Right ventricle myocardium superior (tissue), 1 donor: ENCODE measurements at regions not wholly inside any gene's neighbourhood (a gene's known extent, or its start where the extent isn't known, plus 50 kb on each side); places are given as distances from the start of the nearest gene placed in this dataset.
A peak's percentile ranks its signal among the peaks of the same experiment; 100 is the strongest.

Experiments
- ATAC-seq: fragments of 200-7000 bp; cut with Tn5 transposase; one replicate; pipeline ENCODE4 v1.9.1; 2020; ENCODE audit warnings: mild to moderate bottlenecking; ENCODE audit not compliant: poor library complexity
- DNase-seq: peaks from one replicate; pipeline ENCODE4 v3.0.0-alpha.2; 2020
- intact Hi-C: fragments of 100-400 bp; cut with DNase I; formaldehyde crosslinking; loops from one replicate; pipeline ENCODE4 v1.11.2; 2022
- donor health status: DM: no; HTN: yes; CAD: no; lungs with severe emphysema.

- ATAC-seq: no peak
- intact Hi-C loops: no loop called here
- no peak for DNase-seq
Observed at GRCh38 chr1:228927421-228927820, 192.1 kb downstream of the RHOU start.

- no peak for DNase-seq
Observed at GRCh38 chr1:228927946-228928898, 192.9 kb downstream of the RHOU start.

DNA sequence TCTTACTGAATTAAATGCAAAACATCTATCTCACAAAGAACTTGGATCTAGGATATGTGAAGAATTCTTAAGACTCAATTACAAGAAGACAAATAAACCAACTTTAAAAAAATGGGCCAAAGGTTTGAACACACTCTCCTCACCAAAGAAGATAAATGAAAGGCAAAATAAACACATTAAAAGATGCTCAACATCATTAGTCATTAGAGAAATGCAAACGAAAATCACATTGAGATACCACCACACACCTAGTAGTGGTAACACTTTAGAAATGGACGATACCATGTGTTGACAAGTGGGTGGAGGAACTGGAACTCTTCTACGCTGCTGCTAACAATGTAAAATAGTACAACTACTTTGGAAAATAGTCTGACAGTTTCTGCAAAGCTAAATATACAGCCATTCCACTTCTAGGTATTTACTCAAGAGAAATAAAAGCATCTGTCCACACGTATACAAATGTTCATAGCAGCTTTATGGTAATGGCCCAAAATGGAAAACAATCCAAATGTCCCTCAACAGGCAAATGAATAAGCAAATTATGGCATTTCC is 194.3 kb downstream of the RHOU start:
- intact Hi-C loops: no loop called here
- ATAC-seq (no peak), DNase-seq (no peak)

More at GRCh38 chr1:228927946-228928898, 192.9 kb downstream of the RHOU start:
- intact Hi-C loops: no loop called here
- ATAC-seq: no peak

- DNase-seq: no peak
- peak; percentile 54 for ATAC-seq
- intact Hi-C loops: no loop called here
Observed at GRCh38 chr1:228930479-228930957, 195.2 kb downstream of the RHOU start.

DNA sequence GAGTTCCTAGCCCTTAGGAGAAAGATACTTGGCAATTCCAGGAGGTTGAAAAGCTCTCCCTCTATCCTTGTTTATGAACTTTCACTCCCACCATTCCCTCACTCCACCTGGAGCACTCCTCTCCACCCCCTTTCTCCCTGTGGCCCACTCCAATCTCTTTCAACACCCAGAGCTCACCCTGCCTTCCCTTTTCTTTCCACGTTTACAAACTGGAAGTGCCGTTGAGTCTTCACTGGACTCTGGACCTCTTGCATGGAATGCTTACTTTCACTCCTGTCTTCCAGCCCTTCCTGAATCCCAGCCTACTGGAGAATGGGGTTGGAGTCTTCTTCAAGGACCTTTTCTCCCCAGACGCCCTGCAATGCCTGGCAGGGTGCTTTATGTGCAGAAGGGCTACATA is 198.5 kb downstream of the RHOU start:
- intact Hi-C loops: no loop called here
- DNase-seq (no peak), ATAC-seq (no peak)

- intact Hi-C loops: no loop called here
- no peak for ATAC-seq
- no peak for DNase-seq
Observed at GRCh38 chr1:228935198-228935663, 200.0 kb downstream of the RHOU start.

GRCh38 chr1:228935855-228936727 is 200.8 kb downstream of the RHOU start:
- ATAC-seq (no peak), DNase-seq (no peak)
- intact Hi-C loops: no loop called here

- DNase-seq (no peak), ATAC-seq (no peak)
- intact Hi-C loops: no loop called here
Observed at GRCh38 chr1:228936881-228937280, 201.6 kb downstream of the RHOU start.

DNA sequence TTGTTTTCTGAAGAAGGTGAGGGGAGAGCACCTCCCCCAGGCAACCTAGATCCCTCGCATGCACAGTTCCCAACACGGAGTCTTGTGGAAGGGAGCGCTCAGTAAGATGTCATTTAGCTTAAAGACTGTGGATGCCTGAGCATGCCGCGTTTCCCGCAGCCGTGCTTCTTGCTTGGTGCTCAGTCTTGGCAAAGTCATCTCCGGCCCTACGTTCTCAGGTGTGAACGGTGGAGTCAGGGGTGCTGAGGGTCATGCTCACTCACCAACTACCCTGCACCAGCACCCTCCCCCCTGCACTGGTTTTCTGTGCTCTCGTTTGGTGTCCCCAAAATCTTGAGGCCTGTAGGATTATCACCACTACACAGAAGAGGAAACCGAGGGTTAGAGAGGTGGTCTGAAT is 202.1 kb downstream of the RHOU start:
- DNase-seq (no peak), ATAC-seq (no peak)
- intact Hi-C loops: no loop called here

GRCh38 chr1:228937851-228938536 is 202.7 kb downstream of the RHOU start:
- intact Hi-C loops: no loop called here
- ATAC-seq (peak; percentile 52), DNase-seq (peak; percentile 51)

- intact Hi-C loops: no loop called here
- DNase-seq: no peak
- peak; percentile 89 for ATAC-seq
Observed at GRCh38 chr1:228938537-228938901, 203.2 kb downstream of the RHOU start.

GRCh38 chr1:228939001-228939691 is 203.9 kb downstream of the RHOU start:
- intact Hi-C loops: no loop called here
- no peak for ATAC-seq
- DNase-seq: no peak

DNA sequence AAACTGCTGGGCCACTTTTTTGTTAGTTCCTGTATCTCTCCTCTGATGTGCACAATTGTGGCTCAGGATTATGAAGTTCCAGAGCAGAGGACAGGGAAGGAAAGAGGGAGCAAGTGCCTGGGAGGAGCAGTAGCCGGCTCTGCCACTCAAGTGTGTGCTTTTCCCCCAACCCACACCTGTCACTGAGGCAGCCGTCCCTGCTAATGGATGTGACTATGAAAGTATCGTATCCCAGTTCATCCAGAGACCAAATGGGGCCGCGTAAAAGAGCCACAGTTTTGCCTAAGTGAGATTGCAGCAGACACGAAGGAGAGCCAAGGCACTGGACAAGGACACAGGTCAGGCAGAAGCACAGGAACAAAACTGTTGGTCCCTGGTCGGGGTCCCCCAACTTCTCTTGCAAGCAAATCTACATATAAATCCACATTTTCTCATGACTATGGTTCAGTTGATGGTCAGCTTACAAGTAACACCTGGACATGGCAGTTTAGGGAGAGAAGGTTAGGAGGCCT is 204.7 kb downstream of the RHOU start:
- DNase-seq: no peak
- intact Hi-C loops: no loop called here
- ATAC-seq: no peak

GRCh38 chr1:228940526-228940925 is 205.2 kb downstream of the RHOU start:
- DNase-seq (no peak), ATAC-seq (no peak)
- intact Hi-C loops: no loop called here

GRCh38 chr1:228940926-228941325 is 205.6 kb downstream of the RHOU start:
- ATAC-seq: no peak
- intact Hi-C loops: no loop called here
- DNase-seq: no peak

DNA sequence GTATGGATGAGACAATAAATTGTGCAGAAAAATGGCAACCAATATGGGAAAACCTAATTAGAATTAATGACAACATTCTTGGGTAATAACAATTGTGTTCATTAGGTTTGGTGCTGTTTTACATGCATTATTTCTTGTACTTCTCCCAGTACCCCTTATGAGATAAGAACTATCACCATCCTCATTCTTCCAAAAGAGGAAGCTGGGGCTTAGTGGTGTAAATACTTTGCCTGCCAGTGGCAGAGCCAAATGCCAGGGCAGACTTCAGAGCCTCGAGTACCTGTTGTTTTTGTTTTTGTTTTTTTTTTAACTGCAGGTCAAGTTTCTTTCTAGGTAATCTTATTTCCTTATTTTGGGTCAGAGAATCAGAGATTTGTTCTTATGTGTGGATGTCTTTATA is 206.4 kb downstream of the RHOU start:
- ATAC-seq (no peak), DNase-seq (no peak)
- intact Hi-C loops: no loop called here

GRCh38 chr1:228943436-228943835 is 208.2 kb downstream of the RHOU start:
- ATAC-seq: no peak
- intact Hi-C loops: no loop called here
- DNase-seq: no peak

GRCh38 chr1:228944296-228944695 is 209.0 kb downstream of the RHOU start:
- ATAC-seq (peak; percentile 45), DNase-seq (no peak)
- intact Hi-C loops: no loop called here
